Right kidney (tissue), 1 donor: ENCODE measurements at regions not wholly inside any gene's neighbourhood (a gene's known extent, or its start where the extent isn't known, plus 50 kb on each side); places are given as distances from the start of the nearest gene placed in this dataset.

Experiments used
- DNase-seq: peaks from one replicate; pipeline ENCODE4 v3.0.0-alpha.2; 2016

GRCh38 chr4:19776929-19777328 lies 474.8 kb upstream of the SLIT2 start:
- DNase-seq = no peak

GRCh38 chr4:19776021-19776459 lies 475.7 kb upstream of the SLIT2 start:
- DNase-seq = peak; percentile 10

- no peak for DNase-seq
Observed at GRCh38 chr4:19774690-19775256, 476.9 kb upstream of the SLIT2 start.

GRCh38 chr4:19772581-19772980 lies 479.1 kb upstream of the SLIT2 start:
- no peak for DNase-seq

GRCh38 chr4:19756661-19757060 lies 495.0 kb upstream of the SLIT2 start:
- DNase-seq = no peak

GRCh38 chr4:19752599-19752998 lies 499.1 kb upstream of the SLIT2 start:
- no peak for DNase-seq

GRCh38 chr4:19748519-19749479 lies 502.9 kb upstream of the SLIT2 start:
- no peak for DNase-seq

GRCh38 chr4:19746377-19746776 lies 505.3 kb upstream of the SLIT2 start:
- no peak for DNase-seq

GRCh38 chr4:19743115-19743638 lies 508.5 kb upstream of the SLIT2 start:
- no peak for DNase-seq

GRCh38 chr4:19739101-19739651 lies 512.5 kb upstream of the SLIT2 start:
- DNase-seq = peak; percentile 41

GRCh38 chr4:19736968-19737756 lies 514.5 kb upstream of the SLIT2 start:
- no peak for DNase-seq

- no peak for DNase-seq
Observed at GRCh38 chr4:19735012-19735411, 516.7 kb upstream of the SLIT2 start.

GRCh38 chr4:19729886-19730651 lies 521.6 kb upstream of the SLIT2 start:
- DNase-seq = peak; percentile 20

- DNase-seq = no peak
Observed at GRCh38 chr4:19728773-19729172, 522.9 kb upstream of the SLIT2 start.

- DNase-seq = no peak
Observed at GRCh38 chr4:19727141-19727540, 524.6 kb upstream of the SLIT2 start.

- DNase-seq = no peak
Observed at GRCh38 chr4:19725130-19725529, 526.6 kb upstream of the SLIT2 start.

GRCh38 chr4:19722404-19722803 lies 529.3 kb upstream of the SLIT2 start:
- DNase-seq = no peak

GRCh38 chr4:19721587-19721986 lies 530.1 kb upstream of the SLIT2 start:
- no peak for DNase-seq

- DNase-seq = no peak
Observed at GRCh38 chr4:19720610-19721009, 531.1 kb upstream of the SLIT2 start.

- no peak for DNase-seq
Observed at GRCh38 chr4:19720190-19720589, 531.5 kb upstream of the SLIT2 start.

GRCh38 chr4:19711871-19712270 lies 539.8 kb upstream of the SLIT2 start:
- no peak for DNase-seq

- no peak for DNase-seq
Observed at GRCh38 chr4:19707876-19708275, 543.8 kb upstream of the SLIT2 start.
